SU-DHL-6 (cell line): ENCODE measurements at regions not wholly inside any gene's neighbourhood (a gene's known extent, or its start where the extent isn't known, plus 50 kb on each side); places are given as distances from the start of the nearest gene placed in this dataset.

ENCODE experiments used
- H2AFZ ChIP-seq: fragments of 200-600 bp; sonication (generic); 2 replicates; pipeline ENCODE4 v1.6.1; 2014; ENCODE audit warnings: low read depth, mild to moderate bottlenecking, moderate library complexity, mixed read lengths, antibody characterized with exemption, low read length; ENCODE audit not compliant: severe bottlenecking
- H3F3A ChIP-seq: fragments of 200-600 bp; shearing (Covaris generic); 2 replicates; pipeline ENCODE4 v1.6.0; 2016; ENCODE audit warnings: antibody characterized with exemption, mild to moderate bottlenecking; ENCODE audit not compliant: insufficient read depth
- H3K27ac ChIP-seq: fragments of 200-600 bp; sonication (generic); 2 replicates; pipeline ENCODE4 v1.5.1; 2016; ENCODE audit warnings: low read depth, mild to moderate bottlenecking, low read length, moderate library complexity, mixed read lengths
- H3K27me3 ChIP-seq: fragments of 200-600 bp; sonication (generic), shearing (Covaris generic); 2 replicates; pipeline ENCODE4 v1.6.0; 2014; ENCODE audit warnings: mild to moderate bottlenecking, low read length
- H3K36me3 ChIP-seq: fragments of 200-600 bp; sonication (generic); 2 replicates; pipeline ENCODE4 v1.6.1; 2014; ENCODE audit warnings: mild to moderate bottlenecking, low read length, mixed read lengths
- H3K4me2 ChIP-seq: fragments of 300-600, 200-600 bp; shearing (Covaris generic), sonication (generic); 2 replicates; pipeline ENCODE4 v1.6.0; 2014; ENCODE audit warnings: low read length, low read depth, mild to moderate bottlenecking; ENCODE audit not compliant: poor library complexity, severe bottlenecking
- H3K4me3 ChIP-seq: fragments of 200-600 bp; sonication (generic); 2 replicates; pipeline ENCODE4 v1.5.1; 2014; ENCODE audit warnings: antibody characterized with exemption, low read length, mild to moderate bottlenecking, mixed read lengths; ENCODE audit not compliant: insufficient read depth, poor library complexity, severe bottlenecking
- H3K79me2 ChIP-seq: fragments of 200-600 bp; sonication (generic); 2 replicates; pipeline ENCODE4 v1.6.1; 2014; ENCODE audit warnings: mild to moderate bottlenecking, low read length, moderate library complexity; ENCODE audit not compliant: insufficient read depth
- H3K9ac ChIP-seq: fragments of 200-600 bp; sonication (generic); 2 replicates; pipeline ENCODE4 v1.7.0; 2014; ENCODE audit warnings: mild to moderate bottlenecking, low read length
- H3K9me2 ChIP-seq: fragments of 200-600 bp; sonication (generic); replicated peaks from 2 replicates; pipeline ENCODE4 v1.6.1; 2014; ENCODE audit warnings: low read length; ENCODE audit not compliant: insufficient read depth
- H3K9me3 ChIP-seq: fragments of 200-600 bp; sonication (generic); 2 replicates; pipeline ENCODE4 v1.6.1; 2014; ENCODE audit warnings: low read length, mixed read lengths; ENCODE audit not compliant: insufficient read depth
- H4K20me1 ChIP-seq: fragments of 200-600 bp; sonication (generic); 2 replicates; pipeline ENCODE4 v1.6.1; 2014; ENCODE audit warnings: low read depth, mild to moderate bottlenecking, antibody characterized with exemption, low read length, moderate library complexity, mixed read lengths
- EZH2phosphoT487 ChIP-seq: fragments of 200-600 bp; sonication (generic), shearing (Covaris generic); conservative IDR thresholded peaks from 2 replicates; pipeline ENCODE4 v1.6.1; 2018; ENCODE audit warnings: mild to moderate bottlenecking, antibody characterized with exemption, low read length, moderate library complexity, mixed read lengths
- TF ChIP-seq, protein P1 (sequence below): fragments of 200-600 bp; sonication (generic); IDR thresholded peaks from one replicate; pipeline ENCODE4 v1.5.1; 2017; ENCODE audit warnings: antibody characterized with exemption, mild to moderate bottlenecking, low read length, moderate library complexity; ENCODE audit not compliant: insufficient read depth, poor library complexity, severe bottlenecking

DNA sequence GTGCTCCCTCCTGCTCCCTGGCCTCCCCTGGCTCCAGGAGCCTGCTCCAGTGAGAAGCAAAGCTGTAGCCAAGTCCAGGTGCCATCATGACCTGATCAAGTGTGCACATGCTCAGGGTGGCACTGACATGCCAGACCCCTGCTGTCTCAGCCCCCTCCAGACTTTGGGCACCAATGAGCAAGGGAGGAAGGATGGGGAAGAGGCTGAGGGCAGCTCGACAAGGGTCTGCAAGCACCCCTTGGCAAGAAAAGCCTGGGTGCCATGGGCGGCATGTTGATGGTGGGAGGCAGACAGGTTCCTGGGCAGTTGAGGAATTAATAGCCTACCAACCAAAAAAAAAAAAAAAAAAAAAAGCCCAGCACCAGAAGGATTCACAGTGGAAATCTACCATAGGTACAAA, 942.6 kb upstream of the PRMT6 start:
- no peaks in the 10 kb centered on the region for H3K27me3 ChIP-seq
- H3K27ac ChIP-seq = no peak overlapping the region
- TF ChIP-seq, protein P1, sequence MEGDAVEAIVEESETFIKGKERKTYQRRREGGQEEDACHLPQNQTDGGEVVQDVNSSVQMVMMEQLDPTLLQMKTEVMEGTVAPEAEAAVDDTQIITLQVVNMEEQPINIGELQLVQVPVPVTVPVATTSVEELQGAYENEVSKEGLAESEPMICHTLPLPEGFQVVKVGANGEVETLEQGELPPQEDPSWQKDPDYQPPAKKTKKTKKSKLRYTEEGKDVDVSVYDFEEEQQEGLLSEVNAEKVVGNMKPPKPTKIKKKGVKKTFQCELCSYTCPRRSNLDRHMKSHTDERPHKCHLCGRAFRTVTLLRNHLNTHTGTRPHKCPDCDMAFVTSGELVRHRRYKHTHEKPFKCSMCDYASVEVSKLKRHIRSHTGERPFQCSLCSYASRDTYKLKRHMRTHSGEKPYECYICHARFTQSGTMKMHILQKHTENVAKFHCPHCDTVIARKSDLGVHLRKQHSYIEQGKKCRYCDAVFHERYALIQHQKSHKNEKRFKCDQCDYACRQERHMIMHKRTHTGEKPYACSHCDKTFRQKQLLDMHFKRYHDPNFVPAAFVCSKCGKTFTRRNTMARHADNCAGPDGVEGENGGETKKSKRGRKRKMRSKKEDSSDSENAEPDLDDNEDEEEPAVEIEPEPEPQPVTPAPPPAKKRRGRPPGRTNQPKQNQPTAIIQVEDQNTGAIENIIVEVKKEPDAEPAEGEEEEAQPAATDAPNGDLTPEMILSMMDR = no peak
- no peak for TF ChIP-seq EZH2phosphoT487
- no peaks in the 10 kb centered on the region for H3K79me2 ChIP-seq
- H3K9me3 ChIP-seq = peaks cover 10% of the 10 kb centered on the region; the same call in 1 of the 2 replicates
- H3K9me2 ChIP-seq = no peaks in the 10 kb centered on the region
- H3K36me3 ChIP-seq = no peaks in the 10 kb centered on the region
- H3K4me2 ChIP-seq = no peak overlapping the region
- no peak overlapping the region for H2AFZ ChIP-seq
- H3K4me3 ChIP-seq = no peak overlapping the region
- H3F3A ChIP-seq = no peaks in the 10 kb centered on the region
- no peak overlapping the region for H3K9ac ChIP-seq
- H4K20me1 ChIP-seq = no peaks in the 10 kb centered on the region

DNA sequence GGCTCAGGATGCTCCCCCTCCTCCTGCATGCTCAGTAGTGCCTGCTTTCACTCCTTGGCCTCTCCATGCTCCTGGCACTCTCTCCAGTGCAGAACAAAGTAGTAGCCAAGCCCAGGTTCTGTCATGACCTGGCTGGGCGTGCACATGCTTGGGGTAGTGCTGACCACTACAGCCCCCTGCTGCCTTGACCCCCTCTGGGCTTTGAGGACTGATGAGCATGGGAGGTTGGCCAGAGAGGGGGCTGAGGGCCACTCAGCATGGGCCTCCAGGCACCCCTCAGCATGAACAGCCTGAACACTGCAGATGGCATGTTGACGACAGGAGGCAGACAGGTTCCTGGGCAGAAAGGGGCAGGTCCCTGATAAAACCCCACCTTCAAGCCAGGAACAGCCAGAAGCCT, 935.7 kb upstream of the PRMT6 start:
- H3K9ac ChIP-seq = no peak overlapping the region
- no peak overlapping the region for H3K27ac ChIP-seq
- H3K36me3 ChIP-seq = no peaks in the 10 kb centered on the region
- H3K4me3 ChIP-seq = no peak overlapping the region
- no peaks in the 10 kb centered on the region for H3K27me3 ChIP-seq
- H4K20me1 ChIP-seq = no peaks in the 10 kb centered on the region
- peaks cover 33% of the 10 kb centered on the region; the same call in 1 of the 2 replicates for H3K9me3 ChIP-seq
- no peaks in the 10 kb centered on the region for H3K9me2 ChIP-seq
- no peaks in the 10 kb centered on the region for H3K79me2 ChIP-seq
- H2AFZ ChIP-seq = no peak overlapping the region
- H3K4me2 ChIP-seq = no peak overlapping the region
- TF ChIP-seq, protein P1 = no peak
- no peak for TF ChIP-seq EZH2phosphoT487
- H3F3A ChIP-seq = no peaks in the 10 kb centered on the region

DNA sequence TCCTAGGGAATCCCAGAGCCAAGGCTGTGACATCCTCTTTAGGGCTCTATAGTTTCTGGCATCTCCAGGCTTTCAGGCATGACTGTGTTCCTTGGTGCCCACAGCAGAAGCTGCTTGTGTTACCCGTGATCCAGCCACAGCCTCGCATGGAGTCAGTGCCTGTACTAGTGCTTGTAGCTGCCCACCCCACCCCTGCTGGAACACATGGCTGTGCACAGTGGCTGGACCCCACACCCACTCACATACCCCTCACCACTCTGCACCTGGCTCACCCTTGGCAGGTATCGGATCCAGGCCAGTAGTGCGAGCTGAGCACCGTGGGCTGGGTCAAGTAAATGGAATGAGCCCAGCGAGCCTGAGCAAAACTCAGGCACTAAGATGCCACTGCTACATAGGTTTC, 934.7 kb upstream of the PRMT6 start:
- no peaks in the 10 kb centered on the region for H3K36me3 ChIP-seq
- peaks cover 33% of the 10 kb centered on the region; the same call in 1 of the 2 replicates for H3K9me3 ChIP-seq
- no peaks in the 10 kb centered on the region for H3F3A ChIP-seq
- no peak overlapping the region for H3K4me3 ChIP-seq
- H3K9me2 ChIP-seq = no peaks in the 10 kb centered on the region
- H3K79me2 ChIP-seq = no peaks in the 10 kb centered on the region
- no peak overlapping the region for H2AFZ ChIP-seq
- no peaks in the 10 kb centered on the region for H4K20me1 ChIP-seq
- no peaks in the 10 kb centered on the region for H3K27me3 ChIP-seq
- no peak for TF ChIP-seq EZH2phosphoT487
- TF ChIP-seq, protein P1 = no peak
- no peak overlapping the region for H3K9ac ChIP-seq
- H3K27ac ChIP-seq = no peak overlapping the region
- no peak overlapping the region for H3K4me2 ChIP-seq
